ENCODE measurements at regions not wholly inside any gene's neighbourhood (a gene's known extent, or its start where the extent isn't known, plus 50 kb on each side); places are given as distances from the start of the nearest gene placed in this dataset.

DNA sequence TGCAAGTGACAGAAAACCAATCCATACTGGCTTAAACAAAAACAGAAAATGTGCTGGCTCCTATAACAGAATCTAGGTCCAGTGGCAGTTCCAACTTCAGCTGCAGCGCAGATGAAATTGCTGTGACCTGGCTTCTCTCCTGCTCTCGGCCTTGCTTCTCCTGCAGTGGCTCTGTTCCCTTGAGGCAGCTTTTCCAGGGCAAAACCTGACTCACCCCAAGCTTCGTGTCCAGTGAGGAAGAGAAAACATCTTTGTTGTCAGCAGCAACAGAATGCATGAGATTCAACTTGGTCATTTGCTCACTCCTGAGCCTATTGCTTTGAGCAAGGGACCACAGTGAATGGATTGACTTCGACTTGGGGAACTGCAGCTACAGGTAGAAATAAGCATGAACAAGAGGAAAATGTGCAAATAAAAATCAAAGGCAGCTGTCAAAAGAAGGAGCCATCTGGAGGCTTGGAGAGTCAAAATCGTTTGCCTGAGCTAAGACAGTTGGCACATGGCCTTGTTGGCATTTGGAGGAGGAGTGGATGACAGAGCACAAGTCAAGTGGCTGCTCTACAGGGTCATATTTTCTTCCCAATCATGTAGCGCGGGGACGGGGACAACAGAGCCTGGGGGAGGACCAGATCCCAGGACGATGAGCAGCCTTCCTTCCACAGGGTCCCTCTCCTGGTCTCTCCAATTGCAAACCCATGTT, 523.4 kb downstream of the FGF9 start:
- intact Hi-C loops (cut with micrococcal nuclease), result no loop called here
- Histone ChIP-seq H3K9me1 (ENCODE audit: control insufficient read depth, insufficient read depth, low read length) (no peaks in the 10 kb centered on the region), H3K79me2 (ENCODE audit: control insufficient read depth, insufficient read depth, low read length) (no peaks in the 10 kb centered on the region), H2AFZ (ENCODE audit: low read depth, low read length) (no peak overlapping the region), H3K4me3 (no peak overlapping the region), H3K9me3 (replicated peaks; ENCODE audit: control insufficient read depth, insufficient read depth, low read depth, low read length) (no peaks in the 10 kb centered on the region), H3K27me3 (ENCODE audit: control insufficient read depth in 2 of 2, insufficient read depth in 2 of 2, low read length in 2 of 2) (no peaks in the 10 kb centered on the region), H3K36me3 (ENCODE audit: control insufficient read depth, insufficient read depth, low read length) (no peaks in the 10 kb centered on the region), H3K4me2 (ENCODE audit: insufficient read depth, low read length) (no peak overlapping the region), H3K9ac (ENCODE audit: insufficient read depth in 1 of 2, low read depth in 2 of 2, low read length in 2 of 2) (no peak overlapping the region), H3K27ac (ENCODE audit: extremely low read depth, low read depth, low read length) (no peak overlapping the region), H3K4me1 (replicated peaks in 1 of 2; ENCODE audit: control insufficient read depth in 2 of 2, insufficient read depth in 2 of 2, low read length in 2 of 2) (no peaks in the 10 kb centered on the region), H4K20me1 (replicated peaks; ENCODE audit: control insufficient read depth, insufficient read depth, low read length) (no peaks in the 10 kb centered on the region)
- no peak for FAIRE-seq
- no peak for DNase-seq (ENCODE audit: extremely low read depth in 1 of 4, low spot score in 3 of 4)
- ChIA-PET CTCF (ENCODE audit: low intra/inter-chr PET ratio) (no interaction called here), POLR2A (interaction anchor here (0.6 kb wide), 1 partner anchor 119 kb away, joined by 3 read pairs; no protein-coding TSS in a partner anchor)
- WGBS (ENCODE audit: insufficient coverage, low coverage, missing lambda C conversion rate), result 0% methylated on average over 5 of the region's 9 CpGs
- no peak for ATAC-seq
- no TSS peak for BruUV-seq (replicated peaks)
- in situ Hi-C loops (cut with MboI), result no loop called here
- TF ChIP-seq HIVEP1 (CRISPR knock-in tag; IDR thresholded peaks at IDR 0.05) (no peak), PHF20 (IDR thresholded peaks at IDR 0.05; ENCODE audit: partially characterized antibody) (no peak), GTF2E2 (tag; IDR thresholded peaks at IDR 0.05) (no peak), GTF2F1 (IDR thresholded peaks at IDR 0.05; ENCODE audit: low read depth, low read length) (no peak), SMARCA5 (IDR thresholded peaks at IDR 0.05) (no peak), FOXA3 (CRISPR knock-in tag; conservative IDR thresholded peaks at IDR 0.05 in 1 of 2, IDR thresholded peaks at IDR 0.05 in 1 of 2) (no peak), CBX1 (IDR thresholded peaks at IDR 0.05; ENCODE audit: low read depth) (no peak), CXXC5 (CRISPR knock-in tag; IDR thresholded peaks at IDR 0.05) (no peak)
- TF ChIP-seq, protein P1, sequence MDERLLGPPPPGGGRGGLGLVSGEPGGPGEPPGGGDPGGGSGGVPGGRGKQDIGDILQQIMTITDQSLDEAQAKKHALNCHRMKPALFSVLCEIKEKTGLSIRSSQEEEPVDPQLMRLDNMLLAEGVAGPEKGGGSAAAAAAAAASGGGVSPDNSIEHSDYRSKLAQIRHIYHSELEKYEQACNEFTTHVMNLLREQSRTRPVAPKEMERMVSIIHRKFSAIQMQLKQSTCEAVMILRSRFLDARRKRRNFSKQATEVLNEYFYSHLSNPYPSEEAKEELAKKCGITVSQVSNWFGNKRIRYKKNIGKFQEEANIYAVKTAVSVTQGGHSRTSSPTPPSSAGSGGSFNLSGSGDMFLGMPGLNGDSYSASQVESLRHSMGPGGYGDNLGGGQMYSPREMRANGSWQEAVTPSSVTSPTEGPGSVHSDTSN (CRISPR knock-in tag; IDR thresholded peaks at IDR 0.05; ENCODE audit: low read depth), result no peak
- TF ChIP-seq, protein P1 (tag; conservative IDR thresholded peaks at IDR 0.05; ENCODE audit: low read depth), result no peak
- TF ChIP-seq, protein P2, sequence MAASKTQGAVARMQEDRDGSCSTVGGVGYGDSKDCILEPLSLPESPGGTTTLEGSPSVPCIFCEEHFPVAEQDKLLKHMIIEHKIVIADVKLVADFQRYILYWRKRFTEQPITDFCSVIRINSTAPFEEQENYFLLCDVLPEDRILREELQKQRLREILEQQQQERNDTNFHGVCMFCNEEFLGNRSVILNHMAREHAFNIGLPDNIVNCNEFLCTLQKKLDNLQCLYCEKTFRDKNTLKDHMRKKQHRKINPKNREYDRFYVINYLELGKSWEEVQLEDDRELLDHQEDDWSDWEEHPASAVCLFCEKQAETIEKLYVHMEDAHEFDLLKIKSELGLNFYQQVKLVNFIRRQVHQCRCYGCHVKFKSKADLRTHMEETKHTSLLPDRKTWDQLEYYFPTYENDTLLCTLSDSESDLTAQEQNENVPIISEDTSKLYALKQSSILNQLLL (CRISPR knock-in tag; IDR thresholded peaks at IDR 0.05; ENCODE audit: borderline replicate concordance), result no peak
